Activated CD8-positive, alpha-beta T cell treated with anti-CD3 and anti-CD28 coated beads for 36 hours (primary cell): ENCODE measurements at regions not wholly inside any gene's neighbourhood (a gene's known extent, or its start where the extent isn't known, plus 50 kb on each side); places are given as distances from the start of the nearest gene placed in this dataset.

Experiments used
- ATAC-seq: fragments of 200-7000 bp; cut with Tn5 transposase; one replicate; pipeline ENCODE4 v1.10.0; 2021; ENCODE audit warnings: mild to moderate bottlenecking, moderate library complexity
- CTCF ChIA-PET: fragments of 350-600 bp; sonication (Branson Sonifier 250); formaldehyde crosslinking; loops from one replicate; lab custom pipeline; 2021; ENCODE audit warnings: antibody characterized with exemption; lab: Charles Lee
- POLR2A ChIA-PET: fragments of 350-600 bp; sonication (Branson Sonifier 250); formaldehyde crosslinking; loops from one replicate; lab custom pipeline; 2021; ENCODE audit warnings: antibody characterized with exemption; lab: Charles Lee
- DNase-seq: peaks from one replicate; pipeline ENCODE4 v3.0.0-alpha.2; 2020
- H3K27ac Mint-ChIP-seq: one replicate; pipeline ENCODE4 v1.8.0; 2021; ENCODE audit warnings: mild to moderate bottlenecking, mixed read lengths
- H3K27me3 Mint-ChIP-seq: one replicate; pipeline ENCODE4 v1.8.0; 2021; ENCODE audit warnings: mixed read lengths
- H3K36me3 Mint-ChIP-seq: one replicate; pipeline ENCODE4 v1.8.0; 2021; ENCODE audit warnings: low read depth, mixed read lengths
- H3K4me1 Mint-ChIP-seq: one replicate; pipeline ENCODE4 v1.8.0; 2021; ENCODE audit warnings: low read depth, mixed read lengths
- H3K4me3 Mint-ChIP-seq: one replicate; pipeline ENCODE4 v1.8.0; 2021; ENCODE audit warnings: mild to moderate bottlenecking, moderate library complexity, mixed read lengths
- H3K9me3 Mint-ChIP-seq: one replicate; pipeline ENCODE4 v1.8.0; 2021; ENCODE audit warnings: mixed read lengths
- intact Hi-C: fragments of 100-400 bp; cut with micrococcal nuclease; formaldehyde crosslinking; loops from one replicate; pipeline ENCODE4 v1.10.0; 2022
- TF ChIP-seq, protein P1 (sequence below): fragments of 200-600 bp; IDR thresholded peaks from one replicate; pipeline ENCODE4 v1.8.0; 2022; ENCODE audit warnings: antibody characterized with exemption, mild to moderate bottlenecking

DNA sequence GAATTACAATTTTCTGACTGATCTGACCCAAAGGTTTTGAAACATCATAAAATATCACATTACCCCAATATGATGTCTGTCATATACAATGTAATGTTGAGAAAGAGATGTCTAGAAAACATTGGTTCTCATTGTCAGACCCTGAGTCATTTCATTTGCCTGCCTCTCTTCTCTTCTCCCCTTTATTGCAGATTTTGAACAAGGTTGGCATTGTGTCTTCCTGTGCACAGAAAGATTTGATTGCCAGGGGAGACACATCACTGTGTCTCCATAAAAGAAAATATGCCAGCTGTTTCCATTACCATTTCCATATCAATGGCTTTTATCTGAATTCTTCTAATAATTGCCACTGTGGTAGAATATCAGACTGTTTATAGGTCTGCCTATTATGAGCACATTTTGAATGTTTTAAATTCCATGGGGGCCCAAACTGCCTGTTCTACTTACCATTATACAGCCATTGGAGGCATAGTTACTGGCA, 65.6 kb downstream of the IFI44 start:
- Mint-ChIP-seq H3K36me3 (no peaks in the 10 kb centered on the region), H3K9me3 (no peaks in the 10 kb centered on the region), H3K27ac (no peak overlapping the region), H3K4me1 (no peaks in the 10 kb centered on the region), H3K4me3 (no peak overlapping the region), H3K27me3 (peaks cover 4% of the 10 kb centered on the region)
- intact Hi-C loops: no loop called here
- ChIA-PET CTCF (no interaction called here), POLR2A (no interaction called here)
- TF ChIP-seq, protein P1, sequence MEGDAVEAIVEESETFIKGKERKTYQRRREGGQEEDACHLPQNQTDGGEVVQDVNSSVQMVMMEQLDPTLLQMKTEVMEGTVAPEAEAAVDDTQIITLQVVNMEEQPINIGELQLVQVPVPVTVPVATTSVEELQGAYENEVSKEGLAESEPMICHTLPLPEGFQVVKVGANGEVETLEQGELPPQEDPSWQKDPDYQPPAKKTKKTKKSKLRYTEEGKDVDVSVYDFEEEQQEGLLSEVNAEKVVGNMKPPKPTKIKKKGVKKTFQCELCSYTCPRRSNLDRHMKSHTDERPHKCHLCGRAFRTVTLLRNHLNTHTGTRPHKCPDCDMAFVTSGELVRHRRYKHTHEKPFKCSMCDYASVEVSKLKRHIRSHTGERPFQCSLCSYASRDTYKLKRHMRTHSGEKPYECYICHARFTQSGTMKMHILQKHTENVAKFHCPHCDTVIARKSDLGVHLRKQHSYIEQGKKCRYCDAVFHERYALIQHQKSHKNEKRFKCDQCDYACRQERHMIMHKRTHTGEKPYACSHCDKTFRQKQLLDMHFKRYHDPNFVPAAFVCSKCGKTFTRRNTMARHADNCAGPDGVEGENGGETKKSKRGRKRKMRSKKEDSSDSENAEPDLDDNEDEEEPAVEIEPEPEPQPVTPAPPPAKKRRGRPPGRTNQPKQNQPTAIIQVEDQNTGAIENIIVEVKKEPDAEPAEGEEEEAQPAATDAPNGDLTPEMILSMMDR: no peak
- DNase-seq: no peak
- no peak for ATAC-seq

GRCh38 chr1:78716186-78716585, 66.6 kb downstream of the IFI44 start:
- H3K4me1 Mint-ChIP-seq: no peaks in the 10 kb centered on the region
- H3K27me3 Mint-ChIP-seq: peaks cover 4% of the 10 kb centered on the region
- ChIA-PET POLR2A (no interaction called here), CTCF (interaction anchor here (1.3 to 1.4 kb wide), 2 partner anchors 8 to 11 kb away, joined by 3 read pairs; no protein-coding TSS in a partner anchor)
- intact Hi-C loops: no loop called here
- H3K27ac Mint-ChIP-seq: no peak overlapping the region
- TF ChIP-seq, protein P1: no peak
- H3K36me3 Mint-ChIP-seq: no peaks in the 10 kb centered on the region
- ATAC-seq: no peak
- no peaks in the 10 kb centered on the region for H3K9me3 Mint-ChIP-seq
- no peak for DNase-seq
- H3K4me3 Mint-ChIP-seq: no peak overlapping the region

DNA sequence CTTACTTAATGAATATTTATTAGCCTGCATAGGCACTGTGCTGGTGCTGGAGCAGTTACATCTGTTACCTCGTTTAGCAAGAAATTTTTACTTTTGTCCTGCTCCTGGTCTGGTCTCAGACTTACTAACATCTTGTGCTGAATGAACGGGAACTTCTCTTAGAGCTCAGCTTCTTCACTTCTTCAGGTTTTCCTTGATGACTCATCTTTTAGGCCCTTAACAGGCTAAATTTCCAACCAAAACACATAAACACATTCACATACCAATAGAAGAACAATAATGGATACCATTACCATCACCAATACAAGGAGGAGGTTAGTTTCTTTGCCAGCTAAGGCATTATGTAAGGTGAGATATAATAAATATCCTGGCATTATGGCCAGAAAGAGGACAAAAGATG, 68.9 kb downstream of the IFI44 start:
- Mint-ChIP-seq H3K9me3 (no peaks in the 10 kb centered on the region), H3K4me3 (no peak overlapping the region), H3K27me3 (peaks cover 5% of the 10 kb centered on the region), H3K36me3 (no peaks in the 10 kb centered on the region), H3K4me1 (no peaks in the 10 kb centered on the region), H3K27ac (no peak overlapping the region)
- ChIA-PET POLR2A (no interaction called here), CTCF (no interaction called here)
- no peak for DNase-seq
- intact Hi-C loops: no loop called here
- TF ChIP-seq, protein P1: no peak
- ATAC-seq: no peak

DNA sequence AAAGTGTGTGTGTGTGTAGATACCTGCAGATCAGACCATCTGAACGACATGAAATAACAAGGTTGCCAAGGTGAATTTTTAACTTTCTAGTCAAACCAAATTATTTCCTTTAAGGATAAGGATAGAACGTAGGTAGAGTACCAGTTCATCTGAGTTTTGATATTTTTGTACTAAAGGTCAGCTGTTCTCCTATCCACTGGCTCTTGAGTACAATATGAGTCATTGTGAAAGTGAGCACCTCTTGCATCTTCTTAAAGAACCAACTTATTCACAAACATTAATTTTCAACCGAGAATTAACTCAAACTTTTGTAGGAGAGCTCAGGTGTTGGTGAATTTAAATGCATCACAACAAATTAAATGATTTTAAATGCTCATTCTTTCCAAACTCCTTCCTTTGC, 71.5 kb downstream of the IFI44 start:
- Mint-ChIP-seq H3K36me3 (no peaks in the 10 kb centered on the region), H3K27me3 (peaks cover 5% of the 10 kb centered on the region), H3K27ac (no peak overlapping the region), H3K4me3 (no peak overlapping the region), H3K4me1 (no peaks in the 10 kb centered on the region), H3K9me3 (no peaks in the 10 kb centered on the region)
- POLR2A ChIA-PET: interaction anchor here (0.6 to 0.9 kb wide), 2 partner anchors 12 to 1539 kb away, joined by 3 read pairs; no protein-coding TSS in a partner anchor
- intact Hi-C loops: no loop called here
- DNase-seq: no peak
- CTCF ChIA-PET: no interaction called here
- TF ChIP-seq, protein P1: no peak
- no peak for ATAC-seq

DNA sequence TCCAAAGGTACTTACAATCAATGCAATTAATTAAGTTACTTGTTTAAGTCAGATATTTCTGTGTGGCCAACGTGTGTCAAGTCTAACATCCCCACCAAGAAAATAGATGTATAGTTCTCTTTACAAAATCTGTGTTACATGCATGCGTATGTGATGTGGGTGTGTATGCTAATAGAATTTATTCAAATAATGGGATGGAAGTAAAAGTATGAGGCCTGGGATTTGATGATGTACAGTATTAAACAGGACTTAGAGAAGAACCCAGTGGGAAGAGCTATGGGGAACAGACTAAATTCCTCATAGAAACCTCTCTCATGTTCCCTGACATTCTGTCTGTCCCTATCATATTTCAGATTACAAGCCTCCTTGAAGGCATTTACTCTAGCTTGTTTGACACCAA, 72.5 kb downstream of the IFI44 start:
- Mint-ChIP-seq H3K4me3 (no peak overlapping the region), H3K27me3 (peaks cover 8% of the 10 kb centered on the region), H3K27ac (no peak overlapping the region), H3K36me3 (no peaks in the 10 kb centered on the region), H3K4me1 (no peaks in the 10 kb centered on the region), H3K9me3 (no peaks in the 10 kb centered on the region)
- ATAC-seq: no peak
- TF ChIP-seq, protein P1: no peak
- ChIA-PET CTCF (no interaction called here), POLR2A (no interaction called here)
- intact Hi-C loops: no loop called here
- DNase-seq: no peak
